GM12878 (cell line): ENCODE measurements at regions not wholly inside any gene's neighbourhood (a gene's known extent, or its start where the extent isn't known, plus 50 kb on each side); places are given as distances from the start of the nearest gene placed in this dataset.

ENCODE experiments used
- ATAC-seq: fragments of 200-7000 bp; cut with Tn5 transposase; 3 replicates; pipeline ENCODE4 v1.9.1; 2020; ENCODE audit warnings: mild to moderate bottlenecking, moderate library complexity
- BruUV-seq: library from RNA; stranded (reverse); fragments of 400-500 nt; replicated peaks from 2 replicates; lab custom pipeline; 2021; lab: Mats Ljungman, UMichigan
- CTCF ChIA-PET: fragments of 300-600 bp; sonication (Branson Sonifier 250); formaldehyde crosslinking; extraction: SDS; loops from one replicate; lab custom pipeline; 2021; ENCODE audit warnings: inconsistent platforms; lab: Yijun Ruan, JAX
- POLR2A ChIA-PET: fragments of 350-600 bp; formaldehyde crosslinking; extraction: SDS; loops from one replicate; lab custom pipeline; 2021; ENCODE audit warnings: inconsistent platforms; lab: Charles Lee
- RAD21 ChIA-PET: fragments of 300-600 bp; sonication (Branson Sonifier 250); formaldehyde crosslinking; loops from one replicate; lab custom pipeline; 2023; ENCODE audit warnings: antibody characterized with exemption; ENCODE audit not compliant: unreplicated experiment; lab: Charles Lee
- SMC1A ChIA-PET: fragments of 300-600 bp; sonication (Branson Sonifier 250); formaldehyde crosslinking; loops from one replicate; lab custom pipeline; 2023; ENCODE audit not compliant: unreplicated experiment, uncharacterized antibody; lab: Charles Lee
- DNase-seq: peaks from one replicate; pipeline ENCODE4 v3.0.0-alpha.2; 2011; ENCODE audit warnings: low read depth, low spot score
- FAIRE-seq: peaks from 3 replicates; lab custom pipeline; 2011; peaks lifted over from hg19 to GRCh38; lab: Jason Lieb, UNC
- H2AFZ ChIP-seq: 2 replicates; pipeline ENCODE4 v1.6.0; 2011; ENCODE audit warnings: low read depth, low read length, control low read depth; ENCODE audit not compliant: control insufficient read depth
- H3K27ac ChIP-seq: 2 replicates; pipeline ENCODE4 v1.5.1; 2011; ENCODE audit warnings: control low read depth; ENCODE audit not compliant: control insufficient read depth, insufficient read depth
- H3K27me3 ChIP-seq, 2 experiments: replicated peaks in 1 of 2; 2 replicates each; pipeline versions ENCODE4 v1.6.0 to v1.6.1; 2011; ENCODE audit warnings: low read length in 1 of 2; ENCODE audit not compliant: control insufficient read depth in 2 of 2, insufficient read depth in 2 of 2
- H3K36me3 ChIP-seq, 2 experiments: 2 replicates each; pipeline ENCODE4 v1.5.1; 2011; ENCODE audit warnings: low read length in 1 of 2; ENCODE audit not compliant: control insufficient read depth in 2 of 2, insufficient read depth in 2 of 2
- H3K4me1 ChIP-seq: 2 replicates; pipeline ENCODE4 v1.6.1; 2011; ENCODE audit warnings: mild to moderate bottlenecking, low read length, moderate library complexity, mixed read lengths; ENCODE audit not compliant: control insufficient read depth, insufficient read depth
- H3K4me2 ChIP-seq: 2 replicates; pipeline ENCODE4 v1.6.0; 2011; ENCODE audit warnings: control low read depth; ENCODE audit not compliant: control insufficient read depth, insufficient read depth
- H3K4me3 ChIP-seq: fragments of 200-600 bp; sonication (generic); 2 replicates; pipeline ENCODE4 v1.5.1; 2016
- H3K79me2 ChIP-seq: 2 replicates; pipeline ENCODE4 v1.6.0; 2011; ENCODE audit warnings: low read length; ENCODE audit not compliant: control insufficient read depth, insufficient read depth
- H3K9ac ChIP-seq: 2 replicates; pipeline ENCODE4 v1.8.0; 2011; ENCODE audit warnings: low read length, control low read depth, mixed read lengths; ENCODE audit not compliant: control insufficient read depth, insufficient read depth
- H3K9me3 ChIP-seq: replicated peaks from 3 replicates; pipeline ENCODE4 v1.5.1; 2011; ENCODE audit warnings: mild to moderate bottlenecking, low read length; ENCODE audit not compliant: control insufficient read depth, insufficient read depth
- H4K20me1 ChIP-seq: 2 replicates; pipeline ENCODE4 v1.6.0; 2011; ENCODE audit not compliant: control insufficient read depth, insufficient read depth
- BACH1 ChIP-seq: fragments of 450-650 bp; IDR thresholded peaks from 2 replicates; pipeline ENCODE4 v1.6.1; 2017; ENCODE audit warnings: mild to moderate bottlenecking, borderline replicate concordance
- BHLHE40 ChIP-seq, 2 experiments: fragments of 450-650 bp in 1 of 2; IDR thresholded peaks; 2 replicates each; pipeline ENCODE4 v1.6.1; 2011 to 2017; ENCODE audit warnings: low read depth in 2 of 2, borderline replicate concordance in 1 of 2, improper control_type of control experiment in 1 of 2, low read length in 1 of 2, mild to moderate bottlenecking in 1 of 2
- EED ChIP-seq: sonication (generic); IDR thresholded peaks from 2 replicates; pipeline ENCODE4 v1.6.1; 2016; ENCODE audit warnings: antibody characterized with exemption, low read depth
- MLLT1 ChIP-seq: fragments of 450-650 bp; IDR thresholded peaks from 2 replicates; pipeline ENCODE4 v1.6.1; 2016; ENCODE audit warnings: mild to moderate bottlenecking
- PAX8 ChIP-seq: fragments of 450-650 bp; IDR thresholded peaks from 2 replicates; pipeline ENCODE4 v1.6.1; 2017; ENCODE audit warnings: mild to moderate bottlenecking, moderate library complexity
- PBX3 ChIP-seq: IDR thresholded peaks from 2 replicates; pipeline ENCODE4 v1.6.1; 2011; ENCODE audit warnings: mild to moderate bottlenecking, low read depth, low read length, moderate library complexity; ENCODE audit not compliant: insufficient replicate concordance
- PML ChIP-seq: IDR thresholded peaks from 2 replicates; pipeline ENCODE4 v1.6.1; 2012; ENCODE audit warnings: low read length, inconsistent platforms
- POLR2A ChIP-seq: IDR thresholded peaks from 2 replicates; pipeline ENCODE4 v1.6.1; 2011; ENCODE audit warnings: low read depth, mild to moderate bottlenecking, low read length
- RBBP5 ChIP-seq: fragments of 200-600 bp; sonication (generic); conservative IDR thresholded peaks from 2 replicates; pipeline ENCODE4 v1.6.1; 2016
- SKIL ChIP-seq: fragments of 450-650 bp; IDR thresholded peaks from 2 replicates; pipeline ENCODE4 v1.6.1; 2017; ENCODE audit warnings: mild to moderate bottlenecking, low read depth, inconsistent platforms; ENCODE audit not compliant: poor library complexity, severe bottlenecking
- TARDBP ChIP-seq: IDR thresholded peaks from 2 replicates; pipeline ENCODE4 v1.6.1; 2016; ENCODE audit warnings: borderline replicate concordance
- YY1 ChIP-seq: IDR thresholded peaks from 2 replicates; pipeline ENCODE4 v1.6.1; 2011; ENCODE audit warnings: low read depth, mild to moderate bottlenecking, low read length
- ZNF592 ChIP-seq: fragments of 450-650 bp; IDR thresholded peaks from 2 replicates; pipeline ENCODE4 v1.6.1; 2017; ENCODE audit warnings: mild to moderate bottlenecking, moderate library complexity
- WGBS: methylation state at CpG from one replicate; pipeline ENCODE4 v1.1.6; 2016; ENCODE audit warnings: low lambda C conversion rate; ENCODE audit not compliant: insufficient replicate concordance, insufficient coverage; ENCODE audit errors: missing lambda C conversion rate; 5-methylcytosine and 5-hydroxymethylcytosine counted together
- in situ Hi-C: fragments of 300-500 bp; cut with MboI; formaldehyde crosslinking; loops from 9 replicates; pipeline ENCODE4 v1.14.3; 2018; ENCODE audit warnings: mixed read lengths
- intact Hi-C: fragments of 100-400 bp; cut with micrococcal nuclease; formaldehyde crosslinking; loops from one replicate; pipeline ENCODE4 v1.14.2; 2022; ENCODE audit not compliant: unreplicated experiment

GRCh38 chr17:72518753-72519597 lies 398.2 kb downstream of the SOX9 start:
- H3K9ac ChIP-seq = 0 out of 2 replicates have a peak overlapping the region, but pooled peaks have one; percentile 3
- ChIA-PET RAD21 (interaction anchor here (1.1 to 15.8 kb wide), 9 partner anchors 8 to 201 kb away, joined by 3 to 361 read pairs (median 10); no protein-coding TSS in a partner anchor), SMC1A (interaction anchor here (1.0 to 16.7 kb wide), 10 partner anchors 9 to 484 kb away, joined by 3 to 291 read pairs (median 9); partner anchors contain the start of gene SOX9), POLR2A (interaction anchor here (0.5 to 3.5 kb wide), 13 partner anchors 8 to 444 kb away, joined by 3 to 29 read pairs (median 6); partner anchors contain the start of gene SOX9), CTCF (interaction anchor here (0.7 to 5.4 kb wide), 8 partner anchors 20 to 98 kb away, joined by 3 to 46 read pairs (median 5); no protein-coding TSS in a partner anchor)
- peak overlapping the region; percentile 60; the same call in 1 of the 2 replicates for H3K4me2 ChIP-seq
- H3K27ac ChIP-seq = peak overlapping the region; percentile 41
- DNase-seq = no peak
- no TSS peak for BruUV-seq
- H3K79me2 ChIP-seq = no peaks in the 10 kb centered on the region
- H3K9me3 ChIP-seq = no peaks in the 10 kb centered on the region
- H3K36me3 ChIP-seq = no peaks in the 10 kb centered on the region
- 72% methylated on average over 25 of the region's 25 CpGs for WGBS
- in situ Hi-C loops = loop anchor here (5.0 to 10.0 kb wide), 3 partner anchors 97 to 487 kb away; partner anchors contain the start of gene SOX9
- peak overlapping the region; percentile 64 for H2AFZ ChIP-seq
- no peak for FAIRE-seq
- H3K27me3 ChIP-seq = no peaks in the 10 kb centered on the region
- no peak overlapping the region for H3K4me3 ChIP-seq
- intact Hi-C loops = loop anchor here (5.0 kb wide), 3 partner anchors 202 to 512 kb away; partner anchors contain the start of gene SOX9
- ATAC-seq = peak; percentile 5; the same call in 1 of the 3 replicates
- H3K4me1 ChIP-seq = peaks cover 49% of the 10 kb centered on the region
- no peaks in the 10 kb centered on the region for H4K20me1 ChIP-seq
- TF ChIP-seq ZNF592 (no peak), PAX8 (no peak), BHLHE40 (IDR thresholded peaks at IDR 0.05; ENCODE audit: borderline replicate concordance in 1 of 2, low read depth in 2 of 2, low read length in 1 of 2) (peak in 1 of 2 experiments; percentile 38; a peak in 1 of 4 replicates), EED (peak; percentile 41; the same call in 1 of the 2 replicates), YY1 (peak; percentile 40; the same call in 1 of the 2 replicates), PML (no peak), RBBP5 (no peak), TARDBP (no peak), BACH1 (no peak), MLLT1 (0 out of 2 replicates have a peak, but pooled peaks have one; percentile 14), POLR2A (no peak), PBX3 (no peak), SKIL (peak; percentile 23)
